ENCODE measurements at regions not wholly inside any gene's neighbourhood (a gene's known extent, or its start where the extent isn't known, plus 50 kb on each side); places are given as distances from the start of the nearest gene placed in this dataset.

DNA sequence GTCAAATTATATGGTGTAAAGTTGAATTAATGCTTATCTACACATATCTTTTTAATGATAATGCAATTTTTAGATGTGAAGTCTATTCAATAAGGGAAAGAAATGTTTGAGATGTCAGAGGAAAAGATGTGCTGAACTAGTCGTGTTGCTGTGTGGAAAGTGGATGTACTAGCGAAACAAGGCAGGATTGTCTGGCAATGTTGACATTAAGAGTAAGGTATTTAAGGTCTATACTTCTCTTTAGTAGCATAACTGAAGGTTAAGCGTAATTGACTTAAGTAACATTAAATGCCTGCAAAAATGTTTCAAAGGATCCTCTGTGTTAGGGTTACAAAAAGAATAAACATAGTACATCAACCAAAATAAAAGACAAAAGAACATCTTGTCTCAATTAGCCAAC, 787.3 kb upstream of the KLHL1 start:
- H3K79me2 ChIP-seq (ENCODE audit: control insufficient read depth, insufficient read depth, low read length) = no peaks in the 10 kb centered on the region
- H3K4me3 ChIP-seq (ENCODE audit: control insufficient read depth in 2 of 3, extremely low read depth in 1 of 3, insufficient read depth in 2 of 3, low read depth in 1 of 3, low read length in 3 of 3) = no peak overlapping the region
- H3K9ac ChIP-seq (ENCODE audit: control insufficient read depth, extremely low read depth, insufficient read depth, low read length) = no peak overlapping the region
- no peaks in the 10 kb centered on the region for H3K36me3 ChIP-seq (ENCODE audit: control insufficient read depth in 2 of 2, extremely low read depth in 1 of 2, insufficient read depth in 2 of 2, low read length in 2 of 2)
- H3K27ac ChIP-seq (ENCODE audit: control insufficient read depth, insufficient read depth, low read length) = no peak overlapping the region
- no peaks in the 10 kb centered on the region for H3K4me1 ChIP-seq (ENCODE audit: control insufficient read depth, extremely low read depth, insufficient read depth, low read length)
- H3K4me2 ChIP-seq (ENCODE audit: control insufficient read depth, extremely low read depth, insufficient read depth, low read depth, low read length) = no peak overlapping the region
- FAIRE-seq = no peak
- dilution Hi-C loops (cut with MboI; ENCODE audit: extremely low pct_ligation_motif_present, low sequenced_read_pairs) = no loop called here
- DNase-seq (ENCODE audit: low read depth, low spot score) = no peak
- no peak overlapping the region for H2AFZ ChIP-seq (ENCODE audit: control insufficient read depth, low read length)
- H3K9me3 ChIP-seq (ENCODE audit: control insufficient read depth, low read depth, low read length) = no peaks in the 10 kb centered on the region
- no peaks in the 10 kb centered on the region for H3K9me1 ChIP-seq (ENCODE audit: control insufficient read depth, extremely low read depth, insufficient read depth, low read length)
- H4K20me1 ChIP-seq (ENCODE audit: control insufficient read depth, extremely low read depth, insufficient read depth, low read length) = no peaks in the 10 kb centered on the region
- TF ChIP-seq, protein P1, sequence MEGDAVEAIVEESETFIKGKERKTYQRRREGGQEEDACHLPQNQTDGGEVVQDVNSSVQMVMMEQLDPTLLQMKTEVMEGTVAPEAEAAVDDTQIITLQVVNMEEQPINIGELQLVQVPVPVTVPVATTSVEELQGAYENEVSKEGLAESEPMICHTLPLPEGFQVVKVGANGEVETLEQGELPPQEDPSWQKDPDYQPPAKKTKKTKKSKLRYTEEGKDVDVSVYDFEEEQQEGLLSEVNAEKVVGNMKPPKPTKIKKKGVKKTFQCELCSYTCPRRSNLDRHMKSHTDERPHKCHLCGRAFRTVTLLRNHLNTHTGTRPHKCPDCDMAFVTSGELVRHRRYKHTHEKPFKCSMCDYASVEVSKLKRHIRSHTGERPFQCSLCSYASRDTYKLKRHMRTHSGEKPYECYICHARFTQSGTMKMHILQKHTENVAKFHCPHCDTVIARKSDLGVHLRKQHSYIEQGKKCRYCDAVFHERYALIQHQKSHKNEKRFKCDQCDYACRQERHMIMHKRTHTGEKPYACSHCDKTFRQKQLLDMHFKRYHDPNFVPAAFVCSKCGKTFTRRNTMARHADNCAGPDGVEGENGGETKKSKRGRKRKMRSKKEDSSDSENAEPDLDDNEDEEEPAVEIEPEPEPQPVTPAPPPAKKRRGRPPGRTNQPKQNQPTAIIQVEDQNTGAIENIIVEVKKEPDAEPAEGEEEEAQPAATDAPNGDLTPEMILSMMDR (optimal IDR thresholded peaks at IDR 0.05 in 1 of 3, IDR thresholded peaks at IDR 0.05 in 1 of 3, conservative IDR thresholded peaks at IDR 0.05 in 1 of 3; ENCODE audit: extremely low read depth in 1 of 3, insufficient read depth in 2 of 3, low read length in 3 of 3) = no peak
- TF ChIP-seq EZH2 (IDR thresholded peaks at IDR 0.05; ENCODE audit: low read length) = no peak
- H3K27me3 ChIP-seq (ENCODE audit: control insufficient read depth, extremely low read depth, insufficient read depth, low read length) = no peaks in the 10 kb centered on the region

DNA sequence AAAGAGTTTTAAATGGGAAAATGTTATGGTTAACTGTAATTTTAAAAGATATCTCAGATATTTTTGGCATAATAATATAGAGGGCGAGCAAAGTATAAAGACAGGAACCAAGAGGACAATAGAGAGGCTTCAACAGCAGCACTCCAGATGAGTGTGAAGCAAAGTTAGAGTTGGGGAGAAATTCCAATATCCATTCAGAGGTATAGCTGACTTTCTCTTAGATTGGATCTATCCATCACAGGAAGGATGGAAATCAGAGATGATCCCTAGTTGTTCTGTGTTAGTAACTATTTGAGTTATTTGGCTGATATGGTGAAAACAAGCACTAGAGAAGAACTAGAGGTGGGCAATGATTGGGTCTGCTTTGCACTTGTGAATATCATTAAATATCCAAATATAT, 786.0 kb upstream of the KLHL1 start:
- H3K4me1 ChIP-seq (ENCODE audit: control insufficient read depth, extremely low read depth, insufficient read depth, low read length) = no peaks in the 10 kb centered on the region
- H3K4me3 ChIP-seq (ENCODE audit: control insufficient read depth in 2 of 3, extremely low read depth in 1 of 3, insufficient read depth in 2 of 3, low read depth in 1 of 3, low read length in 3 of 3) = no peak overlapping the region
- no peak overlapping the region for H3K9ac ChIP-seq (ENCODE audit: control insufficient read depth, extremely low read depth, insufficient read depth, low read length)
- TF ChIP-seq, protein P1 (optimal IDR thresholded peaks at IDR 0.05 in 1 of 3, IDR thresholded peaks at IDR 0.05 in 1 of 3, conservative IDR thresholded peaks at IDR 0.05 in 1 of 3; ENCODE audit: extremely low read depth in 1 of 3, insufficient read depth in 2 of 3, low read length in 3 of 3) = no peak
- no peak for TF ChIP-seq EZH2 (IDR thresholded peaks at IDR 0.05; ENCODE audit: low read length)
- H3K79me2 ChIP-seq (ENCODE audit: control insufficient read depth, insufficient read depth, low read length) = no peaks in the 10 kb centered on the region
- dilution Hi-C loops (cut with MboI; ENCODE audit: extremely low pct_ligation_motif_present, low sequenced_read_pairs) = no loop called here
- no peak for FAIRE-seq
- H3K9me3 ChIP-seq (ENCODE audit: control insufficient read depth, low read depth, low read length) = no peaks in the 10 kb centered on the region
- no peak overlapping the region for H3K27ac ChIP-seq (ENCODE audit: control insufficient read depth, insufficient read depth, low read length)
- H3K36me3 ChIP-seq (ENCODE audit: control insufficient read depth in 2 of 2, extremely low read depth in 1 of 2, insufficient read depth in 2 of 2, low read length in 2 of 2) = no peaks in the 10 kb centered on the region
- no peaks in the 10 kb centered on the region for H3K9me1 ChIP-seq (ENCODE audit: control insufficient read depth, extremely low read depth, insufficient read depth, low read length)
- no peak for DNase-seq (ENCODE audit: low read depth, low spot score)
- H3K27me3 ChIP-seq (ENCODE audit: control insufficient read depth, extremely low read depth, insufficient read depth, low read length) = no peaks in the 10 kb centered on the region
- H3K4me2 ChIP-seq (ENCODE audit: control insufficient read depth, extremely low read depth, insufficient read depth, low read depth, low read length) = no peak overlapping the region
- no peaks in the 10 kb centered on the region for H4K20me1 ChIP-seq (ENCODE audit: control insufficient read depth, extremely low read depth, insufficient read depth, low read length)
- no peak overlapping the region for H2AFZ ChIP-seq (ENCODE audit: control insufficient read depth, low read length)
